K562 (cell line): ENCODE measurements at regions not wholly inside any gene's neighbourhood (a gene's known extent, or its start where the extent isn't known, plus 50 kb on each side); places are given as distances from the start of the nearest gene placed in this dataset.
A peak's percentile ranks its signal among the peaks of the same experiment; 100 is the strongest.

Source experiments
- ATF3 ChIP-seq, 2 experiments: fragments of 450-650 bp in 1 of 2; sonication (generic) in 1 of 2; formaldehyde crosslinking in 1 of 2; IDR thresholded peaks in 1 of 2; conservative IDR thresholded peaks in 1 of 2; 2 replicates each; pipeline versions ENCODE4 v1.6.1 to v1.8.1; 2016 to 2023; ENCODE audit warnings: mild to moderate bottlenecking in 2 of 2, moderate library complexity in 2 of 2, inconsistent platforms in 1 of 2, missing genetic modification reagents in 1 of 2
- CBX1 ChIP-seq: sonication (generic); IDR thresholded peaks from 2 replicates; pipeline ENCODE4 v1.6.1; 2016; ENCODE audit warnings: antibody characterized with exemption, low read depth, mild to moderate bottlenecking
- CBX3 ChIP-seq, 2 experiments: IDR thresholded peaks; 1 replicate in 1 of 2; 2 replicates in 1 of 2; pipeline ENCODE4 v1.6.1; 2012; ENCODE audit warnings: inconsistent platforms in 2 of 2, low read length in 2 of 2, borderline replicate concordance in 1 of 2, control low read depth in 1 of 2
- CTCFL ChIP-seq: IDR thresholded peaks from 2 replicates; pipeline ENCODE4 v1.6.1; 2011; ENCODE audit warnings: borderline replicate concordance, low read depth, mild to moderate bottlenecking, moderate library complexity, low read length; ENCODE audit not compliant: insufficient read depth, poor library complexity, severe bottlenecking
- DACH1 ChIP-seq: fragments of 450-650 bp; IDR thresholded peaks from 2 replicates; pipeline ENCODE4 v1.6.1; 2018; ENCODE audit not compliant: partially characterized antibody
- EP300 ChIP-seq: IDR thresholded peaks from 2 replicates; pipeline ENCODE4 v1.6.1; 2012; ENCODE audit warnings: low read length, improper control_type of control experiment
- IFI16 ChIP-seq: fragments of 250-450 bp; sonication (Bioruptor Pico); IDR thresholded peaks from 2 replicates; pipeline ENCODE4 v2.1.2; 2022; ENCODE audit warnings: mild to moderate bottlenecking, inconsistent platforms
- LARP7 ChIP-seq: fragments of 450-650 bp; IDR thresholded peaks from 2 replicates; pipeline ENCODE4 v1.6.1; 2016
- MAZ ChIP-seq, 2 experiments: fragments of 450-650 bp in 1 of 2; sonication (generic) in 1 of 2; formaldehyde crosslinking; IDR thresholded peaks in 1 of 2; conservative IDR thresholded peaks in 1 of 2; 2 replicates each; pipeline versions ENCODE4 v1.4.0 to v1.5.0; 2020; ENCODE audit warnings: mild to moderate bottlenecking in 1 of 2, missing genetic modification reagents in 1 of 2
- MEF2D ChIP-seq: conservative IDR thresholded peaks from 2 replicates; pipeline ENCODE4 v1.6.1; 2016; ENCODE audit warnings: low read depth, missing genetic modification characterization, missing compliant biosample characterization
- NCOA6 ChIP-seq: fragments of 450-650 bp; IDR thresholded peaks from 2 replicates; pipeline ENCODE4 v1.6.1; 2017; ENCODE audit warnings: mild to moderate bottlenecking
- POLR3G ChIP-seq: IDR thresholded peaks from 2 replicates; pipeline ENCODE4 v1.6.1; 2011; ENCODE audit not compliant: insufficient read length, insufficient replicate concordance; ENCODE audit errors: extremely low read depth
- TRIM24 ChIP-seq, 2 experiments: fragments of 450-650 bp; IDR thresholded peaks; 2 replicates each; pipeline ENCODE4 v1.6.1; 2016
- USF1 ChIP-seq: sonication (generic); formaldehyde crosslinking; IDR thresholded peaks from 2 replicates; pipeline ENCODE4 v1.9.0; 2022; ENCODE audit warnings: mild to moderate bottlenecking, missing genetic modification reagents
- ZBTB17 ChIP-seq: fragments of 450-650 bp; formaldehyde crosslinking; IDR thresholded peaks from 2 replicates; pipeline ENCODE4 v1.4.0; 2020; ENCODE audit warnings: mild to moderate bottlenecking
- ZBTB34 ChIP-seq: fragments of 250-450 bp; sonication (Bioruptor Pico); IDR thresholded peaks from 2 replicates; pipeline ENCODE4 v1.8.0; 2021; ENCODE audit warnings: mild to moderate bottlenecking, moderate library complexity
- ZKSCAN3 ChIP-seq: fragments of 250-450 bp; sonication (Bioruptor Pico); IDR thresholded peaks from 2 replicates; pipeline ENCODE4 v1.4.0; 2020
- ZNF436 ChIP-seq: fragments of 250-450, 450-650 bp; sonication (Bioruptor Pico); formaldehyde crosslinking; IDR thresholded peaks from 2 replicates; pipeline ENCODE4 v1.7.0; 2020; ENCODE audit warnings: mild to moderate bottlenecking

GRCh38 chr15:75148280-75148679 lies 53.4 kb upstream of the C15orf39 start (continued):
- TF ChIP-seq USF1 (CRISPR knock-in tag) (no peak), MEF2D (tag) (no peak), IFI16 (no peak), CBX1 (no peak), ZBTB17 (no peak), ZBTB34 (CRISPR knock-in tag) (no peak), ZKSCAN3 (CRISPR knock-in tag) (no peak), EP300 (no peak), POLR3G (no peak), TRIM24 (IDR thresholded peaks at IDR 0.05) (peak in 1 of 2 experiments; percentile 52; a peak in 1 of 4 replicates), DACH1 (no peak), ZNF436 (no peak), CTCFL (no peak), MAZ (CRISPR knock-in tag; conservative IDR thresholded peaks at IDR 0.05 in 1 of 2, IDR thresholded peaks at IDR 0.05 in 1 of 2) (no peak), CBX3 (IDR thresholded peaks at IDR 0.05; ENCODE audit: borderline replicate concordance in 1 of 2, low read length in 2 of 2) (peak in 1 of 2 experiments; percentile 90; a peak in 2 of 3 replicates), LARP7 (no peak), ATF3 (IDR thresholded peaks at IDR 0.05) (no peak), ATF3 (CRISPR knock-in tag; conservative IDR thresholded peaks at IDR 0.05) (no peak), NCOA6 (no peak)
